ENCODE measurements at regions not wholly inside any gene's neighbourhood (a gene's known extent, or its start where the extent isn't known, plus 50 kb on each side); places are given as distances from the start of the nearest gene placed in this dataset.
"Not testable (repeated sequence)": the region's sequence is repeated elsewhere in the genome, so short reads cannot be mapped to it uniquely, and the experiment has no call there.

DNA sequence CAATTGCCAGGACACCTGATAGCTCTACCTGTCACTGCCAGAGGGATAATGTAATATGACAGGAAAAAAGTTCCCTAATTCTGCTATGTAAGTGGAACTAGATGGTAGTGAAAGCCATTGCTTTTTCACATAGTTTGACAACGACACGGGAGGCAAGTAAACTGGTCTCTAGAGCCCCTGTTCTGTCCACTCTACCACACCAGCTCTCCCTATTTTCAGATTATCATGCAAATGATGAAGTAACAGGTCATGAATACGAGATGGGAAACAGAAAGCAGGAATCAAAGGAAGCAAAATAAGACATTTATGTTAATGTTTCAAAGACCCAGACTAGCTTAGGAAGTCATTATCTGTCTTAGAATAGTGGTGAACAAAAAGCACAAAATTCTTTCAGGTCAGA is 56.2 kb downstream of the TAF11L14 start:
- DNase-seq: no peak

GRCh38 chr5:17691762-17692161 is 57.5 kb downstream of the TAF11L14 start:
- no peak for DNase-seq

GRCh38 chr5:17694371-17694770 is 60.1 kb downstream of the TAF11L14 start:
- no peak for DNase-seq

GRCh38 chr5:17694914-17695313 is 60.7 kb downstream of the TAF11L14 start:
- DNase-seq: no peak

GRCh38 chr5:17696627-17697026 is 62.4 kb downstream of the TAF11L14 start:
- DNase-seq: no peak

DNA sequence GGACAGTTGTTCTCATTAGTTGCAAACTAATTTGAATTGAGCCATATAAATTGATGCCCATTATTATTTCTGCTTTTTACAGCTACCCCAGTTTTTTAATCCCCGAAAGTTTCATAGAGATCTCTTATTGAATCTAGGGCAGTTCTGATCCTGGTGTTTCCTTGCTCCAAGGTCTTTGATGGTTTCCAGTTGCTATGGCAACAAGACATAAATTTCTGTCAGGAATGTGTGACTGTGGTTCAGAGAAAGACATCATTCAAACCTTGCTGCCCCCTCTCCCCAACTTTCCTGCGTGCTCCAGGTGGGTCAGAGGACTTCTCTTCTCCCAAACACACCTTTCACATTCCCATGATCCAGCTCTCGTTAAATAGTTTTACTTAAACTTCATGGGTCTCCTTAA is 63.4 kb downstream of the TAF11L14 start:
- DNase-seq: no peak

- DNase-seq: no peak
Measured at GRCh38 chr5:17709011-17709710, 74.9 kb downstream of the TAF11L14 start.

DNA sequence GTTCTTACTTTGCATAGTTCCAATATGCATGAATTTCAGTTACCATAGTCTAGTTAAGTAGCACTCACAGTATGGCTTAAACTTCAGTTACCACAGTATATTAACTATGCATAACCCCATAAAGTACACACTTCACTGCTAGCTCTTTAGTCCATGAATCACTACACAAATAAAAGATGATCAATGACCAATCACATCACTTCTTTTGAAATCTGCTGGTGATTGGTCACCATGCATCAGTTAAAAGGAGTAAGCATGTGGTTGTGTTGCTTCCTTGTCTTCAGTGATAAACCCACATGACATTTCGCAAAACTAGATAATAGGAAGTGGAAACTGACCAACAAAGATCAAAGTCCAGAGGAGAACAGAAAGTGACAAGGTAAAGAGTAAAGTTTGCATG is 79.0 kb downstream of the TAF11L14 start:
- no peak for DNase-seq

GRCh38 chr5:17714186-17714585 is 79.9 kb downstream of the TAF11L14 start:
- no peak for DNase-seq

- DNase-seq: no peak
Measured at GRCh38 chr5:17719592-17719991, 85.3 kb downstream of the TAF11L14 start.

DNA sequence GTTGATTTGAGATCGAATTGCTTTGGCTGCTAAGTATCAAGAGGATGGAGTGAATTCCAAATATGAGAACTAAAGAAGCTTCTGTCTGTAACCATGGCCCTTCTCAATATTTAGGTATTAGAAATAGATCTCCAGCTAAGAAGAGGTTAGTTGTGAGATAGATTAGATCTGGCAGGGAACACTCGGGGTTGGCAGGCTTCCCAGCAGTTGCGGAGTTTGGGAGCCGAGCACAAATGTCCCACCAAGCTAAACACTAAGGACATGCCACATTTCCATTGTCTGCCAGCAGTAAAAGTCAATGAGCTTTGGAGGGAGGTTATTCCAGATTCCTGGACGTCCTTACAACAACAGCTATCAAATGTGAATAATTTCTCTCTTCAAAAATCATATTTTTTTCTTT is 85.8 kb downstream of the TAF11L14 start:
- DNase-seq: no peak

DNA sequence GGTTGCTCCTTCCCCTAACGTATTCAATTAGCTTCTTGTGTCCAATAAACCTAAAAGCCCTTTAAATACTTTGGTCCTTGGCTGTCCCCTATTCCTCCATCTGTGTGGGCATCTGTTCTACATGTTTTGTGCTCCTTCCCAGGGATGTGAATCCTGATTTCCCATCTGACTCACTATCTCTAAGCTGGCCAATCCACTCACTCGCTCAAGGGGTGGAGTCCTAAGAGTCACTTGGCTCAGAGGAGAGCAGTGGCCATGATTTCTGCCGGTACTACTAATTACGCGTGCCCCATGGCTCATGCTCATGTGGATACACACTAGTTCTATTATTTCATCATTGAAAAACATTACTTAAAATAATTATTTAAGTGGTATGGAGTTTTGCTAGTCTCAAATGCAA is 89.6 kb downstream of the TAF11L14 start:
- no peak for DNase-seq

DNA sequence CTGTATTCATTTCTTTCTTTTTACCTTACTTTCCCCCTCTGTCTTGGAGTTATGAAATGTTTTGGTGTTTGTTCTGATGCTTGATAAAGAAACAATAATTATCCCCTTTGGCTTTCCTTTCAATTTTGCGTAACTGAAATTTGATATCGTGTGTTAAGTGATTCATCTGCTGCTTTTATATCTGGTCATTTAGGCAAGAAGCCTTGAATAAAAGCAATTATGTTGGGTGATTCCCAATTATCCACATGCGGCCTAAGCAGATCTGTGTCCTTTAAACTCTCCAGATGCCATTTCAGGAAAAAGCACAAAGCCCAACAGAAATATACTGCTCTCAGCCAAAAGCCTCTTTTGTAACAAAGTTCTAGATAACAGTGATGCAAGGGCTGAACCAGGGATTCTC is 92.8 kb downstream of the TAF11L14 start:
- no peak for DNase-seq

GRCh38 chr5:17730421-17730820 is 96.2 kb downstream of the TAF11L14 start:
- DNase-seq: no peak

GRCh38 chr5:17732351-17732923 is 98.2 kb downstream of the TAF11L14 start:
- no peak for DNase-seq

DNA sequence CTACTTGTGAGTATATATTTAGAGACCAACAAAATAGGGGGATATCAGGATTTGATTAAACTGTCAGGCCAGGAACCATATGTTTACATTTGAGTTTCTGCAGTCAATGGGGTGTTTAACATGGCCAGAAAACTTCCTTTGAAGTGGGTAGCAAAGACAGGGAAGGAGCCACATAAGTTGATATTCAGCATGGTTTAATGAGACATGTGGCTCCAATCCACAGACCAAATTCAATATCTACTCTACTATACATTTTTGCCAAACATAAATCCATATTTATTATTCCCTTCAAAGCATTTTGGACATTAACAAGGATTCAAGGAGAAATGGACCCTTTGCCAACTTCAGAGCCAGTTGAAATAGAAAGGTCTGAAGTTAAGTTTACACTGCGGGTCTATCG is 99.8 kb downstream of the TAF11L14 start:
- DNase-seq: no peak

DNA sequence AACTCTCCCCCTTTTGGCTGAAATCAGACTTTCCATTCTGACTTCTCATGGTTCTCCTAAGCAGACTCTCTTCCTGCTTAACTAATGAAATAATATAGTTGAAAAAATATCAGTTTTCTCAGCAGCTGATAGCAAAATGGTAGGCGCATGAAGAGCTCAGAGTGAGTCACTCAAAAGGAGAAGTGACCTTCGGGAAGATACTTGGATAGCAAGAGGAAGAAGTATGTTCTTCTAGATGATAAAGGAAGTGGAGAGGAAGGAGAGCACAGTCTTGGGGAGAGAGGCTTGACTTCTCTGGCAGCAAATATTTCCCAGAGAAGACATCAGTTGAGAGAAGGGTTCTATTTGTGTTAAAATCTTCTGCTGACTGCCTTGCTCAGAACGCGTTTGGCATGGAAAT is 101.5 kb downstream of the TAF11L14 start:
- DNase-seq: no peak

GRCh38 chr5:17737092-17737491 is 102.8 kb downstream of the TAF11L14 start:
- no peak for DNase-seq

DNA sequence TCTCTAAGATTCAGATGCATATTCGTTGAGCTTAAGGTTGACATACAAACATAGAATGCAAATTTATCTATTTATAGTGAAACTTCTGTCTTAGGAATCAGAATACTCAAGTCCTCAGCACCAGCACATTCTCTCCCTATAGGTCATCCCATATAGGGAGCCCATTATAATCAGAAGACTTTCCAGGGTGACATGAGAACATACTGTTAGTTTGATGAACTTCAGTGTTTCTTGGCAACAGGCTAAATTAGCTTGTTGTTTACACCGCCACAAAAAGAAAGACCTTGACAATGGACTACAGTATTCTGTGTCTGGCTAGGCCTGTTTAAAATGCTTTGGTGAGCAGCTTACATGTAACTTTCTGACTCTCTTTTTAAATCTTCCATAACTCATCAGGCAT is 104.2 kb downstream of the TAF11L14 start:
- no peak for DNase-seq

- no peak for DNase-seq
Measured at GRCh38 chr5:17743580-17744435, 109.5 kb downstream of the TAF11L14 start.

- no peak for DNase-seq
Measured at GRCh38 chr5:17748201-17748600, 113.9 kb downstream of the TAF11L14 start.

DNA sequence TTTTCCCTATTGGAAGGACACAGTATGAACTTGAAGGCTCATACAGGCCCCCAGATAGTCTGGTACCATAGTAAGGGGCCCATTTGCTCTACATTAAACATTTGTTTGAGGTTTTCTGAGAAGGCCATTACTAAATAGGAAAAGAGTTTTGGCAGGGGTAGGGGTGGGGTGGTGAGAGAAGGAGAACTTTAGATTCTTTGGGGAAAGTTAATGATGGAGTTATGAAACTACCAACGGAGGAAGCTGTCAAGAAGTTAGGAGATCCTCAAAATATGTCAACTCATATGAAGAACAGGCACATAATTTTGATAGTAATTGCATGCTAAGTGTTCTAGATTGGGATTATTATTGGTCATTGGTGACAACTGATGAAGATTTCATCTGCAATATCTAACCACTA is 114.7 kb downstream of the TAF11L14 start:
- no peak for DNase-seq

GRCh38 chr5:17755406-17755805 is 121.1 kb downstream of the TAF11L14 start:
- DNase-seq: not testable (repeated sequence)

DNA sequence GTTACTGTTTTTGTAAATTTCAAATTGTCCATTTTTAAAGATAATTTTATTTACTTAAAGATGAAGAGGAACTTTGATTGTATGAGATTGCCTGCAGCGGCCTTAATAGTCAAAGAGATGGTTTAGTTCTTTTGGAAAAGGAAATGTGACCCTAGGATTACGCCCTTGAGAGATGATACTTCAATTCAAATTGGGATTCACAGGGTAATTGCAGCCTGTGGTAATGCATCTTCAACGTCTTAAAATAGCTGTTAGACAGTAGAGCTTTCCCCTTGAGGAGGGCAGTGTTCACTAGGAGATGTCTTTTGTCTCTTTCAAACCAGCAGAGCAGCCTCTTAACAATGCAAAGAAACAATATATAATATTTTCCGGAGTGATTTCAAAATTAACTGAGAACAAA is 127.1 kb downstream of the TAF11L14 start:
- DNase-seq: no peak

Measured in stimulated activated naive CD4-positive, alpha-beta T cell treated with Interleukin-2 at 50 U/mL for 16 hours (primary cell).